Esophagus squamous epithelium (tissue), 5 donors: ENCODE measurements at regions not wholly inside any gene's neighbourhood (a gene's known extent, or its start where the extent isn't known, plus 50 kb on each side); places are given as distances from the start of the nearest gene placed in this dataset.
"Not testable (repeated sequence)": the region's sequence is repeated elsewhere in the genome, so short reads cannot be mapped to it uniquely, and the experiment has no call there.

ENCODE experiments used
- DNase-seq: peaks from one replicate; lab custom pipeline; 2025; lab: John Stamatoyannopoulos, UW
- H3K27ac ChIP-seq, 4 donors: fragments of 200-600 bp; sonication (generic); one replicate each; pipeline ENCODE4 v1.5.1; 2016 to 2019; ENCODE audit warnings: mild to moderate bottlenecking in 1 of 4
- H3K27me3 ChIP-seq, 4 donors: fragments of 200-600 bp; sonication (generic); 1 replicate in 3 of 4; 2 replicates in 1 of 4; pipeline versions ENCODE4 v1.5.1 to v1.6.0; 2017 to 2021; ENCODE audit warnings: antibody characterized with exemption in 1 of 4
- H3K36me3 ChIP-seq, 3 donors: fragments of 200-600 bp; sonication (generic); one replicate each; pipeline ENCODE4 v1.5.1; 2016 to 2019
- H3K4me1 ChIP-seq, 3 donors: fragments of 200-600 bp; sonication (generic); one replicate each; pipeline ENCODE4 v1.5.1; 2017 to 2019
- H3K4me3 ChIP-seq, 4 donors: fragments of 200-600 bp; sonication (generic); 1 replicate in 3 of 4; 2 replicates in 1 of 4; pipeline ENCODE4 v1.5.1; 2016 to 2019; ENCODE audit warnings: mild to moderate bottlenecking in 2 of 4, moderate library complexity in 1 of 4
- H3K9me3 ChIP-seq, 3 donors: fragments of 200-600 bp; sonication (generic); one replicate each; pipeline ENCODE4 v1.5.1; 2016 to 2019
- CTCF ChIP-seq, 6 experiments: fragments of 450-650 bp in 4 of 6; fragments of 200-600 bp in 2 of 6; sonication (generic) in 2 of 6; IDR thresholded peaks; one replicate each; pipeline ENCODE4 v1.5.1; 2016 to 2019; ENCODE audit warnings: antibody characterized with exemption in 6 of 6, mild to moderate bottlenecking in 4 of 6, moderate library complexity in 4 of 6
- POLR2A ChIP-seq, 4 donors: fragments of 450-650 bp; IDR thresholded peaks; one replicate each; pipeline ENCODE4 v1.6.1; 2017; ENCODE audit warnings: antibody characterized with exemption in 4 of 4, mild to moderate bottlenecking in 4 of 4, moderate library complexity in 3 of 4
- WGBS, 2 donors: methylation state at CpG; one replicate each; pipeline ENCODE4 v1.1.5; 2018; 5-methylcytosine and 5-hydroxymethylcytosine counted together
- intact Hi-C: fragments of 100-400 bp; cut with DNase I; formaldehyde crosslinking; loops from one replicate; pipeline ENCODE4 v1.15.0; 2022
- donor health status: DM: yes; HTN: yes; CAD: no.

- no peak overlapping the region for H3K27ac ChIP-seq
- 78 to 80% methylated on average over 4 of the region's 4 CpGs for WGBS, 2 donors
- H3K4me3 ChIP-seq = no peak overlapping the region
- no peaks in the 10 kb centered on the region for H3K4me1 ChIP-seq
- H3K9me3 ChIP-seq = no peaks in the 10 kb centered on the region
- intact Hi-C loops = no loop called here
- no peaks in the 10 kb centered on the region for H3K36me3 ChIP-seq
- DNase-seq = no peak
- TF ChIP-seq POLR2A (IDR thresholded peaks at IDR 0.05) (no peak), CTCF (IDR thresholded peaks at IDR 0.05) (no peak)
- no peaks in the 10 kb centered on the region for H3K27me3 ChIP-seq
These were observed 509.6 kb upstream of the SYT4 start for GRCh38 chr18:43786893-43787292.

DNA sequence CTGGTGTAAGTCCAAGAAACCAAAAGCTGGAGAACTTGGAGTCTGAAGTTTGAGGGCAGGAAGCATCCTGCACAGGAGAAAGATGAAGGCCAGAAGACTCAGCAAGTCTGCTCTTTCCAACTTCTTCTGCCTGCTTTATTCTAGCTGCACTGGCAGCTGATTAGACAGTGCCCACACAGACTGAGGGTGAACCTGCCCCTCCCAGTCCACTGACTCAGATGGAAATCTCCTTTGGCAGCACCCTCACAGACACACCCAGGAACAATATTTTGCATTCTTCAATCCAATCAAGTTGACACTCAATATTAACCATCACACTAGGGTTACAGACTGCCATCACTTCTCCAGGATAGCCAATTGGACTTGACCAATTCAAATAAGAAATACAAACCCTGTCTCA is 510.4 kb upstream of the SYT4 start:
- H3K4me3 ChIP-seq, H3K27ac ChIP-seq, intact Hi-C loops, H3K27me3 ChIP-seq, H3K4me1 ChIP-seq, H3K9me3 ChIP-seq, DNase-seq, H3K36me3 ChIP-seq: not testable (repeated sequence)

DNA sequence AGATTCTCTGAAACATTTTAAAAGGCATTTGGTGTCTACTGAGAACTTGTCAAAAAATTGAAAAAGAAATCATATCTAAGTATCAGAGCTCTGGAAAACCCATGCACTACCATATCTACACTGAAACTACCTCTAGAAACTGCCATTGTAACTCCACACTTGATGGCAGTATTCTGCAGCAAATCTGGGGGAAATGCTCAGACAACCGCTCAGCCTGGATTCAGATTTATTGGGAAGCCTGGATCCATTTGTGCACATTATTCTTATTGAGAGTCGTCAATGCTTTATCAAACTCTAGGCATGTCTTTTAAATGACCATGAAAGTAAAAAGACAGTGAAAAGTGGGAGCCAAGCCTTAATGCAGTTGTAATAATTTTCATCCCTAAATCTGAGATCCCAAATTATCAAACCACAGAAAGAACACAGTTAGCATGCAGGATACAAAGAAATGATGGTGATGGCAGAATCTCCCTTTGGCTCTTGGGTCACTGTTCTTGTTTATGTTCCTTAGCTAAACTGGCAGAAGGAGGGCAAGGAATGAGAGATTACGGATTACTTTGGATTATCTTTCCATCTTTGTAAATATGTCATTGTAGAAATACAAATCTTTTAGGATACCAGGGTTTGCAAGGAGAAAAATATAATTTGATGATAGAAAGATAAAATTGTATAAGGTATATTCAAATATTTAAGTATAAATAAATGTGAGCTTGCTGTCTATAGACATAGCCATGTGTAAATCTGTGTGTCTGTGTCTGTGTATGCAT is 512.1 kb upstream of the SYT4 start:
- no peaks in the 10 kb centered on the region for H3K36me3 ChIP-seq
- H3K9me3 ChIP-seq = no peaks in the 10 kb centered on the region
- DNase-seq = no peak
- intact Hi-C loops = no loop called here
- H3K4me3 ChIP-seq = no peak overlapping the region
- H3K27me3 ChIP-seq = no peaks in the 10 kb centered on the region
- H3K4me1 ChIP-seq = no peaks in the 10 kb centered on the region
- no peak for TF ChIP-seq CTCF (IDR thresholded peaks at IDR 0.05)
- TF ChIP-seq POLR2A (IDR thresholded peaks at IDR 0.05) = no peak
- H3K27ac ChIP-seq = no peak overlapping the region
- WGBS, 2 donors = 40 to 42% methylated on average over 3 of the region's 3 CpGs

DNA sequence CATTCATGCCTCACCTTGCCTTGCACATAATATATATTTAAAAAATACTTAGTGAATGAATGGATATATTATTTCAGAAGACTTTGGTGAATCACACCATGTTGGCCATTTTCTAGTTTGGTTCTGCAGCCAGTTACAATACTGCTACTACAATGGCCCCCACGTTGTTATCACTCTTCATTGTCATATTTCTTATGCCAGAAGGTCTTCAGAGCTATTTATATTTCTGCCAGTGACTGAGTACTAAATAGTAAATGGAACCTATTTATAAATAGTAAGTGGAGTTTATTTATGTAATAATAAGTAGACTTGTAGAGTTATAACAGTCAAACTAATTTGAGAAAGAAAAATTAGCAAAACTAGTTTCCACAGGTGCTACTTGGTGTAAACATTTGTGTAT is 516.6 kb upstream of the SYT4 start:
- no peak for TF ChIP-seq CTCF (IDR thresholded peaks at IDR 0.05)
- TF ChIP-seq POLR2A (IDR thresholded peaks at IDR 0.05) = no peak
- no peaks in the 10 kb centered on the region for H3K36me3 ChIP-seq
- no peak overlapping the region for H3K27ac ChIP-seq
- H3K4me3 ChIP-seq = no peak overlapping the region
- 32 to 50% methylated on average over 1 of the region's 1 CpG for WGBS, 2 donors
- intact Hi-C loops = no loop called here
- H3K9me3 ChIP-seq = no peaks in the 10 kb centered on the region
- H3K4me1 ChIP-seq = no peaks in the 10 kb centered on the region
- H3K27me3 ChIP-seq = no peaks in the 10 kb centered on the region
- DNase-seq = no peak

- Histone ChIP-seq H3K4me1 (no peaks in the 10 kb centered on the region), H3K4me3 (no peak overlapping the region), H3K27ac (no peak overlapping the region), H3K9me3 (no peaks in the 10 kb centered on the region), H3K27me3 (no peaks in the 10 kb centered on the region), H3K36me3 (no peaks in the 10 kb centered on the region)
- intact Hi-C loops = no loop called here
- DNase-seq = no peak
- 62 to 72% methylated on average over 2 of the region's 2 CpGs for WGBS, 2 donors
- TF ChIP-seq CTCF (IDR thresholded peaks at IDR 0.05) (no peak), POLR2A (IDR thresholded peaks at IDR 0.05) (no peak)
These were observed 517.1 kb upstream of the SYT4 start for GRCh38 chr18:43794363-43794762.

DNA sequence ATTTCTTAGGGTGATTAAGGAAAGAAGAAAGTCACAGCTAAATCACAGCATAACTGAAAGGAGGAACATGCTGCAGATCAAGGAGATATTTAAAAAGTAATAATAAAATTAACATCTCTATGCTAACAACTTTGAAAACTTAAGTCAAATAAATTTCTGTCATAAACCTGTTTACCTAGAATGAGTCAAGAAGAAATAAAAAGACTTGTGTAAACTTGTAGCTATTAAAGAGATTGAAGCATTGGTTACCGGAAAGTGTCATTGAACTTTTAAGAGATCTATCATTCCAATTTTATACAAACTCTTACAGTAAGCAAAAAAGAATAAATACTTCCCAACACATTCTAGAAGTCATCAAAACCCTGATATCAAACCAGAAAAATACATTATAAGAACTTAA is 520.1 kb upstream of the SYT4 start:
- intact Hi-C loops = no loop called here
- TF ChIP-seq POLR2A (IDR thresholded peaks at IDR 0.05) = no peak
- no peak for TF ChIP-seq CTCF (IDR thresholded peaks at IDR 0.05)
- H3K36me3 ChIP-seq = no peaks in the 10 kb centered on the region
- no peaks in the 10 kb centered on the region for H3K9me3 ChIP-seq
- no peaks in the 10 kb centered on the region for H3K4me1 ChIP-seq
- no peaks in the 10 kb centered on the region for H3K27me3 ChIP-seq
- 44 to 64% methylated on average over 1 of the region's 1 CpG for WGBS, 2 donors
- no peak overlapping the region for H3K27ac ChIP-seq
- no peak overlapping the region for H3K4me3 ChIP-seq
- DNase-seq = no peak
